WTC11 (cell line): ENCODE measurements at regions not wholly inside any gene's neighbourhood (a gene's known extent, or its start where the extent isn't known, plus 50 kb on each side); places are given as distances from the start of the nearest gene placed in this dataset.

Experiments
- ATAC-seq: fragments of 200-7000 bp; cut with Tn5 transposase; 2 replicates; pipeline ENCODE4 v1.10.0; 2021; ENCODE audit warnings: mild to moderate bottlenecking, moderate library complexity
- CTCF ChIA-PET: fragments of 300-600 bp; sonication (Branson Sonifier 250); formaldehyde crosslinking; loops from one replicate; lab custom pipeline; 2021; ENCODE audit warnings: antibody characterized with exemption; lab: Charles Lee
- POLR2A ChIA-PET: fragments of 350-600 bp; sonication (Branson Sonifier 250); formaldehyde crosslinking; loops from one replicate; lab custom pipeline; 2021; ENCODE audit warnings: antibody characterized with exemption; lab: Charles Lee
- DNase-seq: peaks from one replicate; pipeline ENCODE4 v3.0.0; 2021; ENCODE audit warnings: low spot score
- H3K27ac Mint-ChIP-seq: 2 replicates; pipeline ENCODE4 v1.8.0; 2021; ENCODE audit warnings: mixed read lengths
- H3K27me3 Mint-ChIP-seq: 2 replicates; pipeline ENCODE4 v1.8.0; 2021; ENCODE audit warnings: low read depth, mild to moderate bottlenecking, moderate library complexity, mixed read lengths
- H3K36me3 Mint-ChIP-seq: 2 replicates; pipeline ENCODE4 v1.8.0; 2021; ENCODE audit warnings: mixed read lengths
- H3K4me1 Mint-ChIP-seq: 2 replicates; pipeline ENCODE4 v1.8.0; 2022; ENCODE audit warnings: mixed read lengths
- H3K4me3 Mint-ChIP-seq: 2 replicates; pipeline ENCODE4 v1.8.0; 2021; ENCODE audit warnings: mild to moderate bottlenecking, moderate library complexity, mixed read lengths
- H3K9me3 Mint-ChIP-seq: 2 replicates; pipeline ENCODE4 v1.8.0; 2021; ENCODE audit warnings: mixed read lengths
- CBFB ChIP-seq: sonication (generic); formaldehyde crosslinking; IDR thresholded peaks from 2 replicates; pipeline ENCODE4 v1.8.1; 2022; ENCODE audit warnings: mild to moderate bottlenecking, low read depth, missing genetic modification reagents
- CREB1 ChIP-seq: sonication (generic); formaldehyde crosslinking; IDR thresholded peaks from 2 replicates; pipeline ENCODE4 v1.8.0; 2023; ENCODE audit warnings: mild to moderate bottlenecking, missing genetic modification reagents
- E2F4 ChIP-seq: sonication (generic); formaldehyde crosslinking; IDR thresholded peaks from 2 replicates; pipeline ENCODE4 v1.8.1; 2022; ENCODE audit warnings: low read depth, mild to moderate bottlenecking, moderate library complexity, missing genetic modification reagents, borderline replicate concordance
- ETV6 ChIP-seq: sonication (generic); formaldehyde crosslinking; IDR thresholded peaks from 2 replicates; pipeline ENCODE4 v1.8.1; 2022; ENCODE audit warnings: mild to moderate bottlenecking, missing genetic modification reagents
- FOXJ3 ChIP-seq: sonication (generic); formaldehyde crosslinking; IDR thresholded peaks from 2 replicates; pipeline ENCODE4 v1.9.0; 2021; ENCODE audit warnings: missing genetic modification reagents, mild to moderate bottlenecking, borderline replicate concordance
- GTF2I ChIP-seq: fragments of 250-450 bp; sonication (Bioruptor Pico); conservative IDR thresholded peaks from 2 replicates; pipeline ENCODE4 v1.4.0; 2021; ENCODE audit warnings: mild to moderate bottlenecking
- IRF2 ChIP-seq: sonication (generic); formaldehyde crosslinking; IDR thresholded peaks from 2 replicates; pipeline ENCODE4 v1.8.0; 2022; ENCODE audit warnings: low read depth, missing genetic modification reagents, borderline replicate concordance
- OVOL2 ChIP-seq: fragments of 250-450 bp; sonication (Bioruptor Pico); IDR thresholded peaks from 2 replicates; pipeline ENCODE4 v1.9.0; 2021; ENCODE audit warnings: mild to moderate bottlenecking, borderline replicate concordance
- PRRX2 ChIP-seq: fragments of 250-450 bp; sonication (Bioruptor Pico); IDR thresholded peaks from 2 replicates; pipeline ENCODE4 v1.8.0; 2021; ENCODE audit warnings: mild to moderate bottlenecking
- RELA ChIP-seq: sonication (generic); formaldehyde crosslinking; IDR thresholded peaks from 2 replicates; pipeline ENCODE4 v1.8.1; 2022; ENCODE audit warnings: missing genetic modification reagents, mild to moderate bottlenecking, borderline replicate concordance
- SMAD3 ChIP-seq: sonication (generic); formaldehyde crosslinking; IDR thresholded peaks from 2 replicates; pipeline ENCODE4 v1.8.0; 2022; ENCODE audit warnings: missing genetic modification reagents, mild to moderate bottlenecking, borderline replicate concordance
- STAT6 ChIP-seq: sonication (generic); formaldehyde crosslinking; conservative IDR thresholded peaks from 2 replicates; pipeline ENCODE4 v1.8.1; 2023; ENCODE audit warnings: mild to moderate bottlenecking, low read depth, missing genetic modification reagents, moderate library complexity
- ZNF138 ChIP-seq: sonication (generic); formaldehyde crosslinking; conservative IDR thresholded peaks from 2 replicates; pipeline ENCODE4 v1.8.1; 2022; ENCODE audit warnings: mild to moderate bottlenecking, moderate library complexity, missing genetic modification reagents
- ZNF263 ChIP-seq: sonication (generic); formaldehyde crosslinking; IDR thresholded peaks from 2 replicates; pipeline ENCODE4 v1.8.1; 2022; ENCODE audit warnings: low read depth, mild to moderate bottlenecking, moderate library complexity, missing genetic modification reagents
- ZNF423 ChIP-seq: fragments of 250-450 bp; sonication (Bioruptor Pico); IDR thresholded peaks from 2 replicates; pipeline ENCODE4 v2.1.2; 2022; ENCODE audit warnings: mild to moderate bottlenecking, moderate library complexity
- ZNF671 ChIP-seq: fragments of 250-450 bp; sonication (Bioruptor Pico); IDR thresholded peaks from 2 replicates; pipeline ENCODE4 v1.8.0; 2021; ENCODE audit warnings: mild to moderate bottlenecking
- TF ChIP-seq, protein P1 (sequence below): sonication (generic); formaldehyde crosslinking; IDR thresholded peaks from 2 replicates; pipeline ENCODE4 v1.8.0; 2022; ENCODE audit warnings: mild to moderate bottlenecking, missing genetic modification reagents
- TF ChIP-seq, protein P2 (sequence below): sonication (generic); formaldehyde crosslinking; IDR thresholded peaks from 2 replicates; pipeline ENCODE4 v1.8.0; 2023; ENCODE audit warnings: missing genetic modification reagents, mild to moderate bottlenecking, borderline replicate concordance

GRCh38 chr12:93144109-93144508 lies 215.0 kb upstream of the EEA1 start:
- no peak for DNase-seq
- Mint-ChIP-seq H3K4me3 (no peak overlapping the region), H3K4me1 (no peaks in the 10 kb centered on the region), H3K9me3 (no peaks in the 10 kb centered on the region), H3K27ac (no peak overlapping the region), H3K27me3 (no peaks in the 10 kb centered on the region; the same call in 1 of the 2 replicates)
- ChIA-PET POLR2A (no interaction called here), CTCF (no interaction called here)
- no peak for ATAC-seq
- TF ChIP-seq STAT6 (CRISPR knock-in tag): no peak
- TF ChIP-seq, all 79 proteins: peak for 0
- H3K36me3 Mint-ChIP-seq: no peaks in the 10 kb centered on the region

- no peaks in the 10 kb centered on the region; the same call in 1 of the 2 replicates for H3K27me3 Mint-ChIP-seq
- ATAC-seq: no peak
- H3K36me3 Mint-ChIP-seq: no peaks in the 10 kb centered on the region
- H3K9me3 Mint-ChIP-seq: no peaks in the 10 kb centered on the region
- TF ChIP-seq SMAD3 (CRISPR knock-in tag) (no peak), ZNF138 (CRISPR knock-in tag) (no peak)
- TF ChIP-seq, protein P1, sequence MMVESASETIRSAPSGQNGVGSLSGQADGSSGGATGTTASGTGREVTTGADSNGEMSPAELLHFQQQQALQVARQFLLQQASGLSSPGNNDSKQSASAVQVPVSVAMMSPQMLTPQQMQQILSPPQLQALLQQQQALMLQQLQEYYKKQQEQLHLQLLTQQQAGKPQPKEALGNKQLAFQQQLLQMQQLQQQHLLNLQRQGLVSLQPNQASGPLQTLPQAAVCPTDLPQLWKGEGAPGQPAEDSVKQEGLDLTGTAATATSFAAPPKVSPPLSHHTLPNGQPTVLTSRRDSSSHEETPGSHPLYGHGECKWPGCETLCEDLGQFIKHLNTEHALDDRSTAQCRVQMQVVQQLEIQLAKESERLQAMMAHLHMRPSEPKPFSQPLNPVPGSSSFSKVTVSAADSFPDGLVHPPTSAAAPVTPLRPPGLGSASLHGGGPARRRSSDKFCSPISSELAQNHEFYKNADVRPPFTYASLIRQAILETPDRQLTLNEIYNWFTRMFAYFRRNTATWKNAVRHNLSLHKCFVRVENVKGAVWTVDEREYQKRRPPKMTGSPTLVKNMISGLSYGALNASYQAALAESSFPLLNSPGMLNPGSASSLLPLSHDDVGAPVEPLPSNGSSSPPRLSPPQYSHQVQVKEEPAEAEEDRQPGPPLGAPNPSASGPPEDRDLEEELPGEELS (CRISPR knock-in tag): no peak
- DNase-seq: no peak
- H3K4me1 Mint-ChIP-seq: no peaks in the 10 kb centered on the region
- no peak overlapping the region for H3K27ac Mint-ChIP-seq
- no peak overlapping the region for H3K4me3 Mint-ChIP-seq
- ChIA-PET CTCF (no interaction called here), POLR2A (no interaction called here)
Observed at GRCh38 chr12:93145086-93145485, 216.0 kb upstream of the EEA1 start.

DNA sequence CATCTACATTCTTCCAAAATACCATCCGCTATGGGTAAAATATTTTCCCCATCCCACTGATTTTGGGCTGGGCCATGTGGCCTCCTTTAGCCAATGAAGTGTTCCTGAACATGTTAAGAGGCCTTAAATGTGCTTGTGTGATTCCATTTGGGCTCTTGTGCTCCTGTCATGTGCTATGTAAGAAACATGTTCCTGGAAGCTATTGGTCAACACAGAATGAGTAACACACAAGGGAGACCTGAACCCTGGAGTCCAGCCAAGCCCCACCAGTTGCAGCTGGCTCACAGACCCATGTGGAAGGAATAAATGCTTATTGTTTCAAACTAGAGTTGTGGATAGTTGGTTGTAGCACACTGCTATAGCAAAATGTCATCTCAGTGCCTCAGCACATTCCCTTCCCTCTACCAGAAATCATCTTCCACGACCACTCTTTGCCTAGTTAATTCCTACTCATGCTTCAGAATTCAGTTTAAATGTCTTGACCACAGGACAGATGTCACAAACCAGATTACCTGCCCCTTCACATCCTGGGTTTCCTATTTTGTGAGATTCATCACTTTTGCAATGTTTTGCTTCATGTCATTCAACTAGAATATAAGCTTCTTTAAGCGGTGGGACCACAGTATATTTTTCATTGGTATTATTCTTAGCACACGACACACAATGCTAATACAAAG lies 217.3 kb upstream of the EEA1 start:
- no peak for ATAC-seq

More for the DNA sequence above, 217.3 kb upstream of the EEA1 start:
- ChIA-PET CTCF (no interaction called here), POLR2A (no interaction called here)
- H3K27me3 Mint-ChIP-seq: no peaks in the 10 kb centered on the region; the same call in 1 of the 2 replicates
- no peaks in the 10 kb centered on the region for H3K9me3 Mint-ChIP-seq
- H3K27ac Mint-ChIP-seq: no peak overlapping the region
- no peaks in the 10 kb centered on the region for H3K4me1 Mint-ChIP-seq
- no peaks in the 10 kb centered on the region for H3K36me3 Mint-ChIP-seq
- H3K4me3 Mint-ChIP-seq: no peak overlapping the region
- TF ChIP-seq FOXJ3: no peak
- no peak for TF ChIP-seq IRF2 (CRISPR knock-in tag)
- TF ChIP-seq CBFB (CRISPR knock-in tag): no peak
- no peak for TF ChIP-seq ZNF138 (CRISPR knock-in tag)
- TF ChIP-seq CREB1 (CRISPR knock-in tag): no peak
- TF ChIP-seq ZNF423 (CRISPR knock-in tag): no peak
- TF ChIP-seq PRRX2 (CRISPR knock-in tag): no peak
- no peak for TF ChIP-seq RELA (CRISPR knock-in tag)
- TF ChIP-seq GTF2I: no peak
- no peak for TF ChIP-seq OVOL2 (CRISPR knock-in tag)
- no peak for TF ChIP-seq ZNF263
- TF ChIP-seq ETV6: no peak
- TF ChIP-seq E2F4 (CRISPR knock-in tag): no peak
- TF ChIP-seq, protein P2, sequence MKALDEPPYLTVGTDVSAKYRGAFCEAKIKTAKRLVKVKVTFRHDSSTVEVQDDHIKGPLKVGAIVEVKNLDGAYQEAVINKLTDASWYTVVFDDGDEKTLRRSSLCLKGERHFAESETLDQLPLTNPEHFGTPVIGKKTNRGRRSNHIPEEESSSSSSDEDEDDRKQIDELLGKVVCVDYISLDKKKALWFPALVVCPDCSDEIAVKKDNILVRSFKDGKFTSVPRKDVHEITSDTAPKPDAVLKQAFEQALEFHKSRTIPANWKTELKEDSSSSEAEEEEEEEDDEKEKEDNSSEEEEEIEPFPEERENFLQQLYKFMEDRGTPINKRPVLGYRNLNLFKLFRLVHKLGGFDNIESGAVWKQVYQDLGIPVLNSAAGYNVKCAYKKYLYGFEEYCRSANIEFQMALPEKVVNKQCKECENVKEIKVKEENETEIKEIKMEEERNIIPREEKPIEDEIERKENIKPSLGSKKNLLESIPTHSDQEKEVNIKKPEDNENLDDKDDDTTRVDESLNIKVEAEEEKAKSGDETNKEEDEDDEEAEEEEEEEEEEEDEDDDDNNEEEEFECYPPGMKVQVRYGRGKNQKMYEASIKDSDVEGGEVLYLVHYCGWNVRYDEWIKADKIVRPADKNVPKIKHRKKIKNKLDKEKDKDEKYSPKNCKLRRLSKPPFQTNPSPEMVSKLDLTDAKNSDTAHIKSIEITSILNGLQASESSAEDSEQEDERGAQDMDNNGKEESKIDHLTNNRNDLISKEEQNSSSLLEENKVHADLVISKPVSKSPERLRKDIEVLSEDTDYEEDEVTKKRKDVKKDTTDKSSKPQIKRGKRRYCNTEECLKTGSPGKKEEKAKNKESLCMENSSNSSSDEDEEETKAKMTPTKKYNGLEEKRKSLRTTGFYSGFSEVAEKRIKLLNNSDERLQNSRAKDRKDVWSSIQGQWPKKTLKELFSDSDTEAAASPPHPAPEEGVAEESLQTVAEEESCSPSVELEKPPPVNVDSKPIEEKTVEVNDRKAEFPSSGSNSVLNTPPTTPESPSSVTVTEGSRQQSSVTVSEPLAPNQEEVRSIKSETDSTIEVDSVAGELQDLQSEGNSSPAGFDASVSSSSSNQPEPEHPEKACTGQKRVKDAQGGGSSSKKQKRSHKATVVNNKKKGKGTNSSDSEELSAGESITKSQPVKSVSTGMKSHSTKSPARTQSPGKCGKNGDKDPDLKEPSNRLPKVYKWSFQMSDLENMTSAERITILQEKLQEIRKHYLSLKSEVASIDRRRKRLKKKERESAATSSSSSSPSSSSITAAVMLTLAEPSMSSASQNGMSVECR (CRISPR knock-in tag): no peak
- no peak for TF ChIP-seq ZNF671
- no peak for DNase-seq
